Nephron (organoid): ENCODE measurements at regions not wholly inside any gene's neighbourhood (a gene's known extent, or its start where the extent isn't known, plus 50 kb on each side); places are given as distances from the start of the nearest gene placed in this dataset.

Source experiments
- H3K27ac Mint-ChIP-seq, 3 experiments: 2 replicates each; pipeline ENCODE4 v1.8.0; 2020; ENCODE audit warnings: mixed read lengths in 3 of 3, mild to moderate bottlenecking in 2 of 3, moderate library complexity in 1 of 3
- H3K27me3 Mint-ChIP-seq: 2 replicates; pipeline ENCODE4 v1.8.0; 2021; ENCODE audit warnings: low read depth, mild to moderate bottlenecking, moderate library complexity, mixed read lengths
- H3K36me3 Mint-ChIP-seq: 2 replicates; pipeline ENCODE4 v1.8.0; 2020; ENCODE audit warnings: low read depth, mixed read lengths
- H3K4me1 Mint-ChIP-seq: 2 replicates; pipeline ENCODE4 v1.8.0; 2020; ENCODE audit warnings: mixed read lengths
- H3K4me3 Mint-ChIP-seq, 3 experiments: 2 replicates each; pipeline ENCODE4 v1.8.0; 2020; ENCODE audit warnings: mild to moderate bottlenecking in 3 of 3, mixed read lengths in 3 of 3, moderate library complexity in 2 of 3
- H3K9me3 Mint-ChIP-seq: 2 replicates; pipeline ENCODE4 v1.8.0; 2020; ENCODE audit warnings: mixed read lengths
- CTCF ChIP-seq, 3 experiments: fragments of 200-600 bp; sonication (generic); IDR thresholded peaks; one replicate each; pipeline ENCODE4 v1.5.0; 2021; ENCODE audit warnings: antibody characterized with exemption in 3 of 3; ENCODE audit not compliant: unreplicated experiment in 3 of 3

GRCh38 chrX:113124693-113125092, 284.1 kb upstream of the AMOT start:
- Mint-ChIP-seq H3K4me3 (no peak overlapping the region), H3K27ac (no peak overlapping the region), H3K36me3 (no peaks in the 10 kb centered on the region), H3K9me3 (peaks cover 7% of the 10 kb centered on the region), H3K27me3 (no peaks in the 10 kb centered on the region), H3K4me1 (no peaks in the 10 kb centered on the region)
- TF ChIP-seq CTCF (IDR thresholded peaks at IDR 0.05; ENCODE audit: unreplicated experiment in 3 of 3) = no peak

GRCh38 chrX:113075521-113075920, 234.9 kb upstream of the AMOT start:
- Mint-ChIP-seq H3K4me1 (no peaks in the 10 kb centered on the region), H3K4me3 (no peak overlapping the region), H3K27me3 (no peaks in the 10 kb centered on the region), H3K9me3 (peaks cover 23% of the 10 kb centered on the region), H3K36me3 (no peaks in the 10 kb centered on the region), H3K27ac (no peak overlapping the region)
- no peak for TF ChIP-seq CTCF (IDR thresholded peaks at IDR 0.05; ENCODE audit: unreplicated experiment in 3 of 3)

- Mint-ChIP-seq H3K9me3 (peaks cover 22% of the 10 kb centered on the region), H3K27me3 (no peaks in the 10 kb centered on the region), H3K27ac (no peak overlapping the region), H3K4me1 (peaks cover 17% of the 10 kb centered on the region), H3K36me3 (peaks cover 3% of the 10 kb centered on the region), H3K4me3 (no peak overlapping the region)
- TF ChIP-seq CTCF (IDR thresholded peaks at IDR 0.05; ENCODE audit: unreplicated experiment in 3 of 3) = no peak
Measured at GRCh38 chrX:113059714-113060113, 219.1 kb upstream of the AMOT start.

GRCh38 chrX:113058634-113059033, 218.0 kb upstream of the AMOT start:
- Mint-ChIP-seq H3K36me3 (no peaks in the 10 kb centered on the region), H3K9me3 (peaks cover 12% of the 10 kb centered on the region), H3K4me1 (peaks cover 17% of the 10 kb centered on the region), H3K27ac (no peak overlapping the region), H3K4me3 (no peak overlapping the region), H3K27me3 (no peaks in the 10 kb centered on the region)
- TF ChIP-seq CTCF (IDR thresholded peaks at IDR 0.05; ENCODE audit: unreplicated experiment in 3 of 3) = no peak

- Mint-ChIP-seq H3K27ac (no peak overlapping the region), H3K4me3 (no peak overlapping the region), H3K27me3 (no peaks in the 10 kb centered on the region), H3K9me3 (peaks cover 24% of the 10 kb centered on the region), H3K36me3 (no peaks in the 10 kb centered on the region), H3K4me1 (no peaks in the 10 kb centered on the region)
- no peak for TF ChIP-seq CTCF (IDR thresholded peaks at IDR 0.05; ENCODE audit: unreplicated experiment in 3 of 3)
Measured at GRCh38 chrX:113048896-113049295, 208.3 kb upstream of the AMOT start.

GRCh38 chrX:113048480-113048879, 207.8 kb upstream of the AMOT start:
- Mint-ChIP-seq H3K27me3 (no peaks in the 10 kb centered on the region), H3K9me3 (peaks cover 28% of the 10 kb centered on the region), H3K27ac (no peak overlapping the region), H3K4me3 (no peak overlapping the region), H3K4me1 (no peaks in the 10 kb centered on the region), H3K36me3 (no peaks in the 10 kb centered on the region)
- no peak for TF ChIP-seq CTCF (IDR thresholded peaks at IDR 0.05; ENCODE audit: unreplicated experiment in 3 of 3)
